SK-N-SH (cell line): ENCODE measurements at regions not wholly inside any gene's neighbourhood (a gene's known extent, or its start where the extent isn't known, plus 50 kb on each side); places are given as distances from the start of the nearest gene placed in this dataset.

ENCODE experiments used
- CTCF ChIP-seq: fragments of 200-600 bp; sonication (generic); IDR thresholded peaks from 2 replicates; pipeline ENCODE4 v1.6.1; 2017; ENCODE audit warnings: antibody characterized with exemption, mild to moderate bottlenecking, moderate library complexity
- FOXM1 ChIP-seq: IDR thresholded peaks from 2 replicates; pipeline ENCODE4 v1.4.0; 2012; ENCODE audit warnings: low read depth, mild to moderate bottlenecking
- GATA2 ChIP-seq: sonication (generic); formaldehyde crosslinking; IDR thresholded peaks from 2 replicates; pipeline ENCODE4 v1.5.0; 2020; ENCODE audit warnings: mild to moderate bottlenecking, missing genetic modification reagents
- IRF3 ChIP-seq: fragments of 150-350 bp; IDR thresholded peaks from 2 replicates; pipeline ENCODE4 v1.6.1; 2016; ENCODE audit warnings: mild to moderate bottlenecking, low read depth, low read length
- NRF1 ChIP-seq: IDR thresholded peaks from 2 replicates; pipeline ENCODE4 v1.6.1; 2012; ENCODE audit warnings: low read depth, mild to moderate bottlenecking, low read length
- TAF1 ChIP-seq: IDR thresholded peaks from 2 replicates; pipeline ENCODE4 v1.6.1; 2012; ENCODE audit warnings: low read depth, mild to moderate bottlenecking, low read length, moderate library complexity, borderline replicate concordance
- TEAD4 ChIP-seq: IDR thresholded peaks from 2 replicates; pipeline ENCODE4 v1.4.0; 2012; ENCODE audit warnings: mild to moderate bottlenecking, borderline replicate concordance; ENCODE audit not compliant: insufficient read depth
- USF1 ChIP-seq: IDR thresholded peaks from 2 replicates; pipeline ENCODE4 v1.4.0; 2012; ENCODE audit warnings: low read depth, borderline replicate concordance
- USF2 ChIP-seq: fragments of 150-350 bp; IDR thresholded peaks from 2 replicates; pipeline ENCODE4 v1.6.1; 2017; ENCODE audit warnings: antibody characterized with exemption, low read length, low read depth, borderline replicate concordance
- ZBTB33 ChIP-seq: IDR thresholded peaks from 2 replicates; pipeline ENCODE4 v1.4.0; 2012; ENCODE audit warnings: low read depth, borderline replicate concordance

- TF ChIP-seq CTCF = no peak
- no peak for TF ChIP-seq TEAD4
- TF ChIP-seq USF2 = no peak
- no peak for TF ChIP-seq FOXM1
- no peak for TF ChIP-seq USF1
- TF ChIP-seq TAF1 = no peak
- no peak for TF ChIP-seq IRF3
- no peak for TF ChIP-seq GATA2 (CRISPR knock-in tag)
- TF ChIP-seq NRF1 = no peak
- no peak for TF ChIP-seq ZBTB33
These were observed 74.7 kb upstream of the SLC4A11 start for GRCh38 chr20:3313683-3314065.
